AG04450 (cell line): ENCODE measurements at regions not wholly inside any gene's neighbourhood (a gene's known extent, or its start where the extent isn't known, plus 50 kb on each side); places are given as distances from the start of the nearest gene placed in this dataset.

ENCODE experiments used
- CTCF ChIA-PET: fragments of 300-600, 350-600 bp; formaldehyde crosslinking; extraction: SDS; loops from one replicate; lab custom pipeline; 2022; ENCODE audit warnings: antibody characterized with exemption, inconsistent platforms; lab: Charles Lee
- POLR2A ChIA-PET: fragments of 350-600 bp; formaldehyde crosslinking; extraction: SDS; loops from one replicate; lab custom pipeline; 2021; ENCODE audit warnings: antibody characterized with exemption, inconsistent platforms; lab: Yijun Ruan, JAX
- DNase-seq: peaks from one replicate; pipeline ENCODE4 v3.0.0-alpha.2; 2011; ENCODE audit warnings: low read depth, low spot score
- H3K27ac ChIP-seq: one replicate; pipeline ENCODE4 v1.5.1; 2012; ENCODE audit warnings: low read depth, low read length, control low read depth
- H3K27me3 ChIP-seq: one replicate; pipeline ENCODE4 v1.6.0; 2012; ENCODE audit warnings: low read length; ENCODE audit not compliant: control insufficient read depth, insufficient read depth
- H3K4me3 ChIP-seq: 2 replicates; pipeline ENCODE4 v1.5.1; 2011; ENCODE audit warnings: mild to moderate bottlenecking, low read depth, low read length, control low read depth
- H3K9me3 ChIP-seq: 2 replicates; pipeline ENCODE4 v1.5.1; 2012; ENCODE audit warnings: low read length; ENCODE audit not compliant: control insufficient read depth, insufficient read depth
- TF ChIP-seq, protein P1 (sequence below): IDR thresholded peaks from 2 replicates; pipeline ENCODE4 v1.5.1; 2011; ENCODE audit warnings: low read depth, low read length, control low read depth, inconsistent platforms

- TF ChIP-seq, protein P1, sequence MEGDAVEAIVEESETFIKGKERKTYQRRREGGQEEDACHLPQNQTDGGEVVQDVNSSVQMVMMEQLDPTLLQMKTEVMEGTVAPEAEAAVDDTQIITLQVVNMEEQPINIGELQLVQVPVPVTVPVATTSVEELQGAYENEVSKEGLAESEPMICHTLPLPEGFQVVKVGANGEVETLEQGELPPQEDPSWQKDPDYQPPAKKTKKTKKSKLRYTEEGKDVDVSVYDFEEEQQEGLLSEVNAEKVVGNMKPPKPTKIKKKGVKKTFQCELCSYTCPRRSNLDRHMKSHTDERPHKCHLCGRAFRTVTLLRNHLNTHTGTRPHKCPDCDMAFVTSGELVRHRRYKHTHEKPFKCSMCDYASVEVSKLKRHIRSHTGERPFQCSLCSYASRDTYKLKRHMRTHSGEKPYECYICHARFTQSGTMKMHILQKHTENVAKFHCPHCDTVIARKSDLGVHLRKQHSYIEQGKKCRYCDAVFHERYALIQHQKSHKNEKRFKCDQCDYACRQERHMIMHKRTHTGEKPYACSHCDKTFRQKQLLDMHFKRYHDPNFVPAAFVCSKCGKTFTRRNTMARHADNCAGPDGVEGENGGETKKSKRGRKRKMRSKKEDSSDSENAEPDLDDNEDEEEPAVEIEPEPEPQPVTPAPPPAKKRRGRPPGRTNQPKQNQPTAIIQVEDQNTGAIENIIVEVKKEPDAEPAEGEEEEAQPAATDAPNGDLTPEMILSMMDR, result no peak
- CTCF ChIA-PET, result no interaction called here
- Histone ChIP-seq H3K9me3 (no peaks in the 10 kb centered on the region), H3K4me3 (no peak overlapping the region), H3K27ac (no peak overlapping the region), H3K27me3 (no peaks in the 10 kb centered on the region)
- POLR2A ChIA-PET, result no interaction called here
- no peak for DNase-seq
Measured at GRCh38 chr5:164094291-164094690, 588.9 kb downstream of the MAT2B start.

DNA sequence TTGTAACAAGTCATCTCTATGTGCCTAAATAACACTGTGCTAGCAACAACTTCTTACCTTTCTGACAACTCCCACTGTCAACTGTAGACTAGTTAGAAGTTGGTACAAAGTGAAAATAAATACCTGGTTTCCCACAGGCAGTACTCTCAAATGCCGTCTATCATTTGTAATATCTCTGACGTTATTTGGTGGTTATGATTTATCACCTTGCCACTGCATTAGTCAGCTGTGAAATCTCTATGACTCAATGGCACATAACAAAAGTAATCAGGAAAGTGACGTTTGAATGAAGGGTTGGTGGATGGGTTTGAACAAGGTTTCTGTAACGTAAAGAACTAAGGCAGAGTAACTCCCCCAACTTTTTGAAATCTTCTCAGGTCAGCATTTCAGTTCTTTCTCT, 592.3 kb downstream of the MAT2B start:
- Histone ChIP-seq H3K27ac (no peak overlapping the region), H3K9me3 (no peaks in the 10 kb centered on the region), H3K27me3 (no peaks in the 10 kb centered on the region), H3K4me3 (no peak overlapping the region)
- DNase-seq, result no peak
- TF ChIP-seq, protein P1, result no peak
- POLR2A ChIA-PET, result no interaction called here
- CTCF ChIA-PET, result no interaction called here

- H3K27ac ChIP-seq, result no peak overlapping the region
- TF ChIP-seq, protein P1, result no peak
- DNase-seq, result no peak
- no peaks in the 10 kb centered on the region for H3K27me3 ChIP-seq
- CTCF ChIA-PET, result no interaction called here
- POLR2A ChIA-PET, result no interaction called here
- H3K4me3 ChIP-seq, result no peak overlapping the region
- H3K9me3 ChIP-seq, result no peaks in the 10 kb centered on the region
Measured at GRCh38 chr5:164098531-164098930, 593.1 kb downstream of the MAT2B start.

DNA sequence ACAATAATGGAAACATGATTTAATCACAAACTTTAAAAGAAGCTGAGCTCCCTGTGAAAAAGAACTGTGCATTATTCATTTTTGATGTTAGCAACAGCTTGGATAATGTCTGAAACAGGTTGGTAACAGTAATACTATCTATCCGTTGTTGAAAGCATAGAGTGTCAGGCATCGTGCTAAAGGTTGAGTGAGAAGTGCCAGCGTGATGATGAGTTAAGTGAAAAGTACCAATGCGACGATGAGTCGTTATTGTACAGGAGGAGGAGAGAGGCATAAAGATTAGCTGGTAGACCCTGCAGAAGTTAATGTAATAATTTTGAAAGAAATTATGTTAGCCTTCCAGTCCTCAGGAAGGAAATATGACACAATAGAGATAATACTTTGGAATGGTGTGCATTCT, 593.6 kb downstream of the MAT2B start:
- CTCF ChIA-PET, result no interaction called here
- POLR2A ChIA-PET, result no interaction called here
- H3K4me3 ChIP-seq, result no peak overlapping the region
- no peaks in the 10 kb centered on the region for H3K9me3 ChIP-seq
- TF ChIP-seq, protein P1, result no peak
- H3K27ac ChIP-seq, result no peak overlapping the region
- no peaks in the 10 kb centered on the region for H3K27me3 ChIP-seq
- no peak for DNase-seq

- TF ChIP-seq, protein P1, result no peak
- Histone ChIP-seq H3K27me3 (no peaks in the 10 kb centered on the region), H3K27ac (no peak overlapping the region), H3K4me3 (no peak overlapping the region), H3K9me3 (no peaks in the 10 kb centered on the region)
- POLR2A ChIA-PET, result no interaction called here
- DNase-seq, result no peak
- CTCF ChIA-PET, result no interaction called here
Measured at GRCh38 chr5:164115420-164115819, 610.0 kb downstream of the MAT2B start.
